ENCODE measurements at regions not wholly inside any gene's neighbourhood (a gene's known extent, or its start where the extent isn't known, plus 50 kb on each side); places are given as distances from the start of the nearest gene placed in this dataset.

- no peak for TF ChIP-seq ATF2 (CRISPR knock-in tag; IDR thresholded peaks at IDR 0.05; ENCODE audit: borderline replicate concordance, low read depth)
- no peak for TF ChIP-seq HMGXB4 (CRISPR knock-in tag; IDR thresholded peaks at IDR 0.05)
- no peak for TF ChIP-seq FOXJ3 (CRISPR knock-in tag; IDR thresholded peaks at IDR 0.05; ENCODE audit: borderline replicate concordance)
- no peak for TF ChIP-seq NR1H2 (CRISPR knock-in tag; IDR thresholded peaks at IDR 0.05)
- TF ChIP-seq GABPB1 (CRISPR knock-in tag; IDR thresholded peaks at IDR 0.05): no peak
- TF ChIP-seq CTCF (IDR thresholded peaks at IDR 0.05): no peak
- no peak for TF ChIP-seq ETV6 (CRISPR knock-in tag; IDR thresholded peaks at IDR 0.05)
- TF ChIP-seq USF2 (CRISPR knock-in tag; IDR thresholded peaks at IDR 0.05): no peak
- TF ChIP-seq USF1 (CRISPR knock-in tag; IDR thresholded peaks at IDR 0.05): no peak
- TF ChIP-seq NR2C2 (CRISPR knock-in tag; IDR thresholded peaks at IDR 0.05): no peak
- no peak for TF ChIP-seq KAT7 (CRISPR knock-in tag; IDR thresholded peaks at IDR 0.05; ENCODE audit: borderline replicate concordance)
- TF ChIP-seq ELF4 (CRISPR knock-in tag; IDR thresholded peaks at IDR 0.05; ENCODE audit: low read depth): no peak
These were observed 1208.0 kb downstream of the SORCS1 start for GRCh38 chr10:105956550-105956949.
